ENCODE measurements at regions not wholly inside any gene's neighbourhood (a gene's known extent, or its start where the extent isn't known, plus 50 kb on each side); places are given as distances from the start of the nearest gene placed in this dataset.

DNA sequence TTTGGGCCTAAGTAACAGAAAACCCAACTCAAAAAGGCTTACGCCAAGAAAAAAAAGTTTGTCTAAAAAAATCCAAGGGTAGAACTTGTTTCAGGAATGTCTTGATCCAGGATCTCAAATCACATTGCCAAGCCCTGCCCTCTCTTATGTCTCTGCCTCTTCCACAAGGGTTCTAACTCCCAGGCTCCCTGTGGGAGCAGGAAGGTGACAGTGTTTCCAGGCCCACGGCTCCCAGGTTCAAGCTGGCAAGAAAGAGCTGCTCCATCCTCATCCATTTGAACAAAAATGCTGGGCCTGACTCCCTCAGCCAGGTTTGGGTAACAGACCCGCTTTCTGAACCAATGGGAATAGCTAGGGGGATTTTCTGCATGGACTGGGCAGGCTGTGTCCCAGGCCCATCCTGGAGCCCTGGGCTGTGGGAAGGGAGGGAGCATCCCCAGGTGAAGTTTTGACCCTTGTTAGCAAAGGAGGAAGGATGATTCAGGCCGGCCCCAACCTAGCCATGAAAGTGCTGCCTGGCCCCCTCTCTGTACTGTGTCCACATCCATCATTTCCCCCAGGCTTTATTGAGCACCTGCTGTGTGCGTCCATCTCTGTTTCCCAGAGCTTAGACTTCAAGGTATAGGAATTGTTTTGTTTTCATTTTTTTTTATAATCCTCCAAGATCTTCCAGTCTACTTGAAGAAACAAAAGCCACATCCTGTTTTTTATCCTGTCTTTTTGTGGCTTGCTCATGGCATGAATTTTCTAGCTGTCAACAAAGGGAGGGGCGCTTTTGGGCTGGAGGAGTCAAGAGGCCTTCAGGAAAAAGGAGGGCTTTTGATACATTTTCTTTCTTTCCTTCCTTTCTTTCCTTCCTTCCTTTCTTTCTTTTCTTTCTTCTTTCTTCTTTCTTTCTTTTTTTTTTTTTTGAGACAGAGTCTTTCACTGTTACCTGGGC, 159.8 kb downstream of the TFAP2C start:
- no peak overlapping the region for H3K4me2 ChIP-seq (ENCODE audit: low read length)
- no peak overlapping the region for H3K27ac ChIP-seq (ENCODE audit: low read depth, low read length, poor library complexity, severe bottlenecking)
- H3K9me2 ChIP-seq (ENCODE audit: low read depth, low read length) = no peaks in the 10 kb centered on the region
- no peaks in the 10 kb centered on the region for H3K9me3 ChIP-seq (ENCODE audit: low read length)
- H3K4me1 ChIP-seq (ENCODE audit: insufficient read depth, low read length, severe bottlenecking) = no peaks in the 10 kb centered on the region
- H3K27me3 ChIP-seq (ENCODE audit: insufficient read depth, low read length) = no peaks in the 10 kb centered on the region
- H3K4me3 ChIP-seq (ENCODE audit: low read depth, low read length, poor library complexity, severe bottlenecking) = no peak overlapping the region
- no peak overlapping the region for H2AFZ ChIP-seq (ENCODE audit: low read length)
- no peak for TF ChIP-seq EZH2 (IDR thresholded peaks at IDR 0.05; ENCODE audit: borderline replicate concordance, low read length)
- TF ChIP-seq, protein P1, sequence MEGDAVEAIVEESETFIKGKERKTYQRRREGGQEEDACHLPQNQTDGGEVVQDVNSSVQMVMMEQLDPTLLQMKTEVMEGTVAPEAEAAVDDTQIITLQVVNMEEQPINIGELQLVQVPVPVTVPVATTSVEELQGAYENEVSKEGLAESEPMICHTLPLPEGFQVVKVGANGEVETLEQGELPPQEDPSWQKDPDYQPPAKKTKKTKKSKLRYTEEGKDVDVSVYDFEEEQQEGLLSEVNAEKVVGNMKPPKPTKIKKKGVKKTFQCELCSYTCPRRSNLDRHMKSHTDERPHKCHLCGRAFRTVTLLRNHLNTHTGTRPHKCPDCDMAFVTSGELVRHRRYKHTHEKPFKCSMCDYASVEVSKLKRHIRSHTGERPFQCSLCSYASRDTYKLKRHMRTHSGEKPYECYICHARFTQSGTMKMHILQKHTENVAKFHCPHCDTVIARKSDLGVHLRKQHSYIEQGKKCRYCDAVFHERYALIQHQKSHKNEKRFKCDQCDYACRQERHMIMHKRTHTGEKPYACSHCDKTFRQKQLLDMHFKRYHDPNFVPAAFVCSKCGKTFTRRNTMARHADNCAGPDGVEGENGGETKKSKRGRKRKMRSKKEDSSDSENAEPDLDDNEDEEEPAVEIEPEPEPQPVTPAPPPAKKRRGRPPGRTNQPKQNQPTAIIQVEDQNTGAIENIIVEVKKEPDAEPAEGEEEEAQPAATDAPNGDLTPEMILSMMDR (IDR thresholded peaks at IDR 0.05; ENCODE audit: low read length) = no peak
- no peaks in the 10 kb centered on the region for H3K79me2 ChIP-seq (ENCODE audit: insufficient read depth, low read length)
- no peaks in the 10 kb centered on the region for H3K36me3 ChIP-seq (ENCODE audit: insufficient read depth, low read length)
- H3K9ac ChIP-seq (ENCODE audit: low read length) = no peak overlapping the region
- H4K20me1 ChIP-seq (ENCODE audit: insufficient read depth, low read length) = no peaks in the 10 kb centered on the region
- H3F3A ChIP-seq (ENCODE audit: insufficient read depth, low read length) = no peaks in the 10 kb centered on the region

DNA sequence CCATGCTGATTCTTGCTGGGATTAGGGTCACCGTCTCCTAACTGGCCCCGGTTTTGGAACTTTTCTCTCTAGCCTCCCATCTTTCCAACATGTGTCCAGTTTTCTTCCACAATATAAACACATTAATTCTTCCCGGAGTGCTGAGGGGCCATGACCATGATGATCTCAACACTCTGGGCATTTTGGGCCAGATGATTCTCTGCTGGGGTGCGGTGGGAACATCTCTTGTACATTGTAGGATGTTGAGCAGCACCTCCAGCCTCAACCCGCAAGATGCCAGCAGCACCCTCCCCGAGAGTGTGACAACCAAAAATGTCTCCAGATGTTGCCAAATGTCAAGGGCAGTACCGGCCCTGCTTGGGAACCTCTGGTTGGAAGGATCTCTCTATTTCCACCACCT, 164.8 kb downstream of the TFAP2C start:
- Histone ChIP-seq H3K4me1 (ENCODE audit: insufficient read depth, low read length, severe bottlenecking) (no peaks in the 10 kb centered on the region), H4K20me1 (ENCODE audit: insufficient read depth, low read length) (no peaks in the 10 kb centered on the region), H3K4me2 (ENCODE audit: low read length) (no peak overlapping the region), H3K79me2 (ENCODE audit: insufficient read depth, low read length) (no peaks in the 10 kb centered on the region), H3K9ac (ENCODE audit: low read length) (no peak overlapping the region), H3F3A (ENCODE audit: insufficient read depth, low read length) (no peaks in the 10 kb centered on the region), H3K36me3 (ENCODE audit: insufficient read depth, low read length) (no peaks in the 10 kb centered on the region), H3K27me3 (ENCODE audit: insufficient read depth, low read length) (peaks cover 8% of the 10 kb centered on the region; the same call in 1 of the 2 replicates), H3K4me3 (ENCODE audit: low read depth, low read length, poor library complexity, severe bottlenecking) (no peak overlapping the region), H2AFZ (ENCODE audit: low read length) (no peak overlapping the region), H3K9me3 (ENCODE audit: low read length) (no peaks in the 10 kb centered on the region), H3K27ac (ENCODE audit: low read depth, low read length, poor library complexity, severe bottlenecking) (no peak overlapping the region), H3K9me2 (ENCODE audit: low read depth, low read length) (no peaks in the 10 kb centered on the region)
- TF ChIP-seq EZH2 (IDR thresholded peaks at IDR 0.05; ENCODE audit: borderline replicate concordance, low read length) = no peak
- TF ChIP-seq, protein P1 (IDR thresholded peaks at IDR 0.05; ENCODE audit: low read length) = no peak

DNA sequence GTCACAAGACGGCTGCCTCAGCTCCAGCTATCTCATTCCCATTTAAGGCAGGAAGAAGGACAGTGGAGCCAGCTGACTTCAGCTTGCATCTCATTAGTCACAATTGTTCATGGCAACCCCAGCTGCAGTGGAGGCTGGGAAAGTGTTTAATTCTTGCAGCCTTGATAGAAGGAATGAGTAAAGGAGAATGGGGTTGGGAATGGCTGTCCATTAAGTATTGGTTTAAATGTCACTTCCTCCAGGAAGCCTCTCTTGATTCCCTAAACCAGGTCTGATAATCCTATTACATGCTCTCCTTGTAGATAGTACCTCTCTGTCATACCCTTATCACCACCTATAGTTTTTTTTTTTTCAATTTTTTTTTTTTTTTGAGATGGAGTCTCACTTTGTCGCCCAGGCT, 166.4 kb downstream of the TFAP2C start:
- H4K20me1 ChIP-seq (ENCODE audit: insufficient read depth, low read length) = no peaks in the 10 kb centered on the region
- no peaks in the 10 kb centered on the region for H3K9me3 ChIP-seq (ENCODE audit: low read length)
- H3K79me2 ChIP-seq (ENCODE audit: insufficient read depth, low read length) = no peaks in the 10 kb centered on the region
- H3K4me2 ChIP-seq (ENCODE audit: low read length) = no peak overlapping the region
- H3K27me3 ChIP-seq (ENCODE audit: insufficient read depth, low read length) = peaks cover 11% of the 10 kb centered on the region; the same call in 1 of the 2 replicates
- H3F3A ChIP-seq (ENCODE audit: insufficient read depth, low read length) = no peaks in the 10 kb centered on the region
- H3K36me3 ChIP-seq (ENCODE audit: insufficient read depth, low read length) = no peaks in the 10 kb centered on the region
- TF ChIP-seq, protein P1 (IDR thresholded peaks at IDR 0.05; ENCODE audit: low read length) = no peak
- no peak for TF ChIP-seq EZH2 (IDR thresholded peaks at IDR 0.05; ENCODE audit: borderline replicate concordance, low read length)
- H3K27ac ChIP-seq (ENCODE audit: low read depth, low read length, poor library complexity, severe bottlenecking) = no peak overlapping the region
- H3K4me1 ChIP-seq (ENCODE audit: insufficient read depth, low read length, severe bottlenecking) = no peaks in the 10 kb centered on the region
- H3K4me3 ChIP-seq (ENCODE audit: low read depth, low read length, poor library complexity, severe bottlenecking) = no peak overlapping the region
- H2AFZ ChIP-seq (ENCODE audit: low read length) = no peak overlapping the region
- no peaks in the 10 kb centered on the region for H3K9me2 ChIP-seq (ENCODE audit: low read depth, low read length)
- H3K9ac ChIP-seq (ENCODE audit: low read length) = no peak overlapping the region
